DMS 273 treated with DMSO at 0.1 percent for 48 hours (cell line): ENCODE measurements at regions not wholly inside any gene's neighbourhood (a gene's known extent, or its start where the extent isn't known, plus 50 kb on each side); places are given as distances from the start of the nearest gene placed in this dataset.

Source experiments
- DNase-seq: peaks from one replicate; lab custom pipeline; 2025; lab: John Stamatoyannopoulos, UW

DNA sequence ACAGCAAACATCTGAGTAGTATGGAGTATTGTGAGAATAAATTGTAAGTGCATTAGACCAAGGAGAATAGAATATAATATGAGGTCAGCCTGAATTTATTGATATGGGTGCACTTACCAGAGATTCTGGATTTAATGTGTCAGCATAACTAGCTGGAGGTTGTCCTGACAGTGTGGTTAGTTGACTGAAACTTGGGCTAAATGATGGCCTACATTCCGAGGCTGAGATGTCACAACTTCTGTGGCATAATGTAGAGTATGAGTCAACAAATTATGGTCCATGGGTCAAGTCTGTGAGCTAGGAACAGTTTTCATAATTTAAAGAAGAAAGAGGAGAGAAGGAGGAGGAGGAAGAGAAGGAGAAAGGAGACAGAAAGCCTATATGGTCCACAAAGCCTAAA, 127.6 kb downstream of the QPCT start:
- no peak for DNase-seq

- no peak for DNase-seq
These were observed 128.5 kb downstream of the QPCT start for GRCh38 chr2:37472959-37473358.

DNA sequence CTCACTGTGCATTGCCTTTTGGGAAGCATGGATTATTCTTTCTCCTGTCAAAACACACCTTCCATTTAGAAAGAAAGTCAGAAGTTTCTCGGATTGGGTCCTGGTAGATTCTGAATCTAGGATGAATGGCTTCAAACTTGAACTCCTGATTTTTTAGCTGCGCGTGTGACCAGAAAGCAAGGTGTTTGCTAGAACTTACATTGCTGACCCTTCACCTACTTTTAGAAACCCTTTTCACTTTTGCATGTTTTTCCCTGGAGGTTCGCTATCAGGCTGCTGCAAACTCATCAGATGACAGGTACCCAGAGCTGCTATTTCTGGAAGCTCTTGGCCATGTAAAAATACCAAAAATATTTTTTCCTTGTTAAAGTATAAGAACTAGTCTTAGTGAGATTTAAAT, 132.0 kb downstream of the QPCT start:
- no peak for DNase-seq

GRCh38 chr2:37477921-37478320, 133.5 kb downstream of the QPCT start:
- DNase-seq: no peak

DNA sequence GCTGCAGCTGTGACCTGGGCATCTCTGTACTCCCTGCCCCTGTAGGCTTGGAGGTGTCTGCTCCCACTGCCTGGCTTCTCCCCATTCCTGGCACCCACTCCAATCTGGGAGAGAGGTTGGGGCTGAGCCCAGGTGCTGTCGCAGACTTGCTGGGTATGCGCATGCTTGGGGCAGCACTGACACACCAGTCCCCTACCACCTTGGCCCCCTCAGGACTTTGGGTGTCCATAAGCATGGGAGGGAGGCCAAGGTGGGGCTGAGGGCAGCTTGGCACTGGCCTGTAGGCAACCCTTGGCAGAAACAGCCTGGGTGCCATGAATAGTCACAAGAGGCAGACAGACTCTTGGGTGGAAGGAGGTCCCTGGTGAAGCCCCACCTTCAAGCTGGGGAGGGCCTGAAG, 136.8 kb downstream of the QPCT start:
- DNase-seq: no peak

- no peak for DNase-seq
These were observed 144.6 kb downstream of the QPCT start for GRCh38 chr2:37489041-37489456.

- no peak for DNase-seq
These were observed 145.1 kb downstream of the QPCT start for GRCh38 chr2:37489536-37489935.

DNA sequence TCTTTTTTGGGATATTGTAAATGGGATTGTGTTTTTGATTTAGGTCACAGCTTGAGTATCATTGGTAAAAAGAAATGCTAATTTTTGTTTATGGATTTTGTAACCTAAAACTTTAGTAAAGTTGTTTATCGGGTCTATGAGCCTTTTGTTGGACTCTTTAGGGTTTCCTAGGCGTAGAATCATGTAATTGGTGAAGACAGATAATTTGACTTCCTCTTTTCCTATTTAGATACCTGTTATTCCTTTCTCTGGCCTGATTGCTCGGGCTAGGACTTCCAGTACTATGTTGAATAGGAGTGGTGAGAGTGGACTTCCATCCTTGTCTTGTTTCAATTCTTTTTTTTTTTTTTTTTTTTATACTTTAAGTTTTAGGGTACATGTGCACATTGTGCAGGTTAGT, 149.0 kb downstream of the QPCT start:
- DNase-seq: no peak

DNA sequence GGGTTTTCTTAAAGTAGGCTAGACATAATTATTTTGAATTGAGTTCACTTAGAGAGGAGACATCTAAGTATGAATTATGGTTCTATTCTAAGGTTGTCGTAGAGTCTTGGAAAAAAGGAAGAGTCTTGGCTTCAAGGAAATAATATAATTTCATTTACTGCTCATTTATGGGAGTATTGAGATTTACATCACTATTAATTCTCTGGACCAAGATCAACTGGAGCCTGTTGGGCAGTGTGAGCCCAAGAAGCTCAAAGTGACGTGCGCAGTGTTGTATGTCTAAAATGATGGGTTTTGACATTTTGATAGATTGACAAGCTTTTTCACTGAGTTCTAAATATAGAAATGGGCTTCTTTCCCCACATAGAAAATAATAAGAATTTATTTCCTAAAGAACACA, 154.7 kb downstream of the QPCT start:
- no peak for DNase-seq

DNA sequence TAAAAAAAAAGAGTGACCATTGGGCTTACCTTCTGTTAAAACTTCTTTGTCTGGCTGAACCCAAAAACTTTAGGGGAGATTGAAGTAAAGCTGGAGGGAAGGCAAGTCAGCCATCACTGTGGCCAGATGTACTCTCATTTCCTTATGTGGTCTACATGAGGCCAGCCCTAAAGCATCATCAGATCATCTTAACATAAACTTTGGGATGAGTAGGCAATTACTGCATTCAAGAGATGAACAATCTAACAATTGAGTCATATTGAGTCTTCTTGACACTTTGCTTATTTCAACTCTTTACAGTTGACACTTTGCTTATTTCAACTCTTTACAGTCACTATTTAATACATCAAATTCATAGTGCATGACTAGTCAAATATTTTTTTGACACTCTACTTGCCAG, 155.6 kb downstream of the QPCT start:
- no peak for DNase-seq

GRCh38 chr2:37501113-37501512, 156.7 kb downstream of the QPCT start:
- no peak for DNase-seq

- DNase-seq: no peak
These were observed 162.1 kb downstream of the QPCT start for GRCh38 chr2:37506407-37507050.

DNA sequence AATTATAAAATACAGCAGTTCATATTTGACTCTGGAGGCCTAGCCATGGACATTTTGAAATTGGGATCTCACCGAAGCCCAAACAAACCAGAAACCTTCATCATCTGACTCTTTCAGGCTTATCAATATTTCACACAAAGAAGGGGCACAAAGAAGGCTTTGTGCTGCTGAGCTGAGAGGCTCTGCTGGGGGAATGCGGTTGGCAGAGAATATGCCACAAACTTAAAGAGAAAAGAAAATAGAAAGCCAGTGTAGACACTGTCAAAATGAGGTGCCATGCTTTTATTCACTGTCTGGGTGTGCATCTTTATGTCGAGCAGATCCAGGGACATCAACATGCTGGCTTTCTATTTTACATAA, 162.6 kb downstream of the QPCT start:
- no peak for DNase-seq

DNA sequence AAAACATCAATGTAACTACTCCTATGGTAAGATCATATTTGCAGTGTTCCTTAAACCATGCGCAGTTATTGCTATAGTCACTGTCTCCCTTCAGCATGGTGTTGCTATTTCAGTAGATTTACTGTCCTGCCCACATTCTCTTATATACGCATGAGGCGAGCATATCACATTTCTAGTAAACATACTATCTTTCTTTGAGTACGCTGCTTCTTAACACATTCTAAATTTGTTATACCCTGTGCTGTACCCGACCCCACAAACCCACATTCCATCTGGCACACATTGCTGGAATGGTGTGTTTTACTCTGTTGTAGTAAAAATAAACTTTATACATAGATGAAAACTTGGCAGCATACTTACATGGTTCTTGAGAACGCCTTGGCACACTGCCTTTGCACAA, 163.3 kb downstream of the QPCT start:
- no peak for DNase-seq

GRCh38 chr2:37512971-37513370, 158.5 kb downstream of the CDC42EP3 start:
- DNase-seq: no peak

- DNase-seq: peak; percentile 97
These were observed 147.6 kb downstream of the CDC42EP3 start for GRCh38 chr2:37523814-37524362.

- DNase-seq: no peak
These were observed 145.1 kb downstream of the CDC42EP3 start for GRCh38 chr2:37526323-37526722.

DNA sequence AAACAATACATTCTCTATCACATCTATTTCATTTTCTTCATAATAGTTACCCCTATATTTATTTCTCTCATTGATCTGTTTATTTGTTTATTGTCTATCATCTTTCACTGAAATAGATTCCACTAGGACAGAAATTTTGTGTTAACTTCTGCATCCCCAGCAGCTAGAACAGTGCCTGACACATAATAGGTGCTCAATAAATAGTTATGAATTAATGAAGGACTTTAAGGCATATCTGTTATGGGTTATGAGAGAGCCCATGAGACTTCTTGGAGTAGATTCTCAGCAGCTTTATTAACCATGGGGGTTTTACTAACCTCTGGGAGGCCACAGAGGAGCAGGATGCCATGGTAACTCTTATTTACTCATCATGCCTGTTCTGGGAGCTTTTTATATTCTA, 144.6 kb downstream of the CDC42EP3 start:
- DNase-seq: no peak

- DNase-seq: no peak
These were observed 144.1 kb downstream of the CDC42EP3 start for GRCh38 chr2:37527361-37527760.

- no peak for DNase-seq
These were observed 141.5 kb downstream of the CDC42EP3 start for GRCh38 chr2:37529830-37530415.

DNA sequence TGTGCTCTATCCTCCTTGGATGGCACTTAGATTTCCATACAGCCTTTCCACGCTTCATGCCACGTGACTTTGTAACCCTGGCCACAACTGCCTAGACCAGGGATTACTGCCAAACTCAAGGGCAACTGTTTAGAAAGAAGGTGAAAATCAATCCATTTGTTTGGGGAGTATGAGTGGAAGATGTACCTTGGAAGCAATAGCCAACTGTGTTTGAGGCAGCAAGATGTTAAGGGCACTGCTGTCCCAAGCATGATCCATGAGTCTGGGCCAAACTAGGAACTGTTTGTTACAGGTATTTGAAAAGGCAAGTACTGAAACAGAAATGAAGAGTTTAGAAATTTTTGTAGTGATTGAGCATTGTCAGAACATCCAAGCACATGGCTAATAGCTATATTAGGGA, 138.9 kb downstream of the CDC42EP3 start:
- no peak for DNase-seq

DNA sequence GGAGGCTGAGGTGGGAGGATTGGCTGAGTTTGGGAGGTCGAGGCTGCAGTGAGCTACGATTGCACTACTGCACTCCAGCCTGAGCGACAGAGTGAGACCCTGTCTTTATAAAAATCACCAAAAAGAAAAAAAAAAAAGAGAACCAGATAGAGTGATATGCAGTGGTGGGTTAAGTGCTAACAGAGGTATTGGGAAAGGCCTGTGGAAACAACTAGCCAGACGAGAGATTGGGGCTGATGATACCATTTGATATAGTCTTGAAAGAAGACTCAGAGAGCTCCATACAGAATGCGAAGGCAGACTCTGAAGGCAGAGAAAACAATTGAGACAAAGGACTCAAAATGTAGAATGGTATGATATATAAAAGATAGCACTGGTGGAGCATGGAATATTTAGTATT, 134.1 kb downstream of the CDC42EP3 start:
- DNase-seq: no peak

GRCh38 chr2:37541516-37541915, 129.9 kb downstream of the CDC42EP3 start:
- no peak for DNase-seq

- DNase-seq: no peak
These were observed 127.4 kb downstream of the CDC42EP3 start for GRCh38 chr2:37543999-37544557.
